ENCODE measurements at regions not wholly inside any gene's neighbourhood (a gene's known extent, or its start where the extent isn't known, plus 50 kb on each side); places are given as distances from the start of the nearest gene placed in this dataset.

GRCh38 chr4:157667836-157668235 lies 447.3 kb downstream of the GRIA2 start:
- Histone ChIP-seq H3K27me3 (ENCODE audit: control insufficient read depth, low read length) (no peaks in the 10 kb centered on the region), H3K9me3 (ENCODE audit: control insufficient read depth, insufficient read depth, low read length) (no peaks in the 10 kb centered on the region), H3K4me3 (ENCODE audit: low read length) (no peak overlapping the region), H3K36me3 (ENCODE audit: control insufficient read depth, low read length) (no peaks in the 10 kb centered on the region), H3F3A (ENCODE audit: control insufficient read depth, insufficient read depth) (no peaks in the 10 kb centered on the region), H3K4me2 (ENCODE audit: low read length) (no peak overlapping the region), H3K79me2 (ENCODE audit: control insufficient read depth, low read length) (no peaks in the 10 kb centered on the region), H3K27ac (ENCODE audit: low read depth, low read length) (no peak overlapping the region), H3K9me2 (replicated peaks; ENCODE audit: control insufficient read depth, low read length) (no peaks in the 10 kb centered on the region), H4K20me1 (ENCODE audit: control insufficient read depth, insufficient read depth, low read depth, low read length) (no peaks in the 10 kb centered on the region), H3K4me1 (ENCODE audit: control insufficient read depth, low read length) (no peaks in the 10 kb centered on the region)
- no peak for TF ChIP-seq CTCF (IDR thresholded peaks at IDR 0.05; ENCODE audit: low read depth, low read length, poor library complexity, severe bottlenecking)
- no peak for TF ChIP-seq EZH2phosphoT487 (IDR thresholded peaks at IDR 0.05; ENCODE audit: borderline replicate concordance, low read length)

DNA sequence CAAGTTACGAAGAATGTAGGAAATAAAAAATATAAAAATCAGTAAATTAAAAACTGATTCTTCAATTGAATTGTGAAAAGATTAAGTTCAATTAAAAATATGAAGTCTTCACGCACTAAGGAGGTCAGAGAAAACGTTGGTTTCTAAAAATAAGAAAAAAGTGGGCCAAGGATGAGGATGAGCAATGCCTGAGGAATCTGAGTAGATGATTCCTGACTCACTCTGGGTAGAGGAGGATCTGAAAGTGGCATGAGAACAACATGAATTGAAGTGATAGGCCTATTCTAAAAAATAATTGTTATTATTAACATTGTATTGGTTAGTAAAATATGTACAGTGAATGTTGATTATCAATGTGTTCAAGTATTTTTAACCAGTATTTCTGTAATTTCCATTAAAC lies 444.2 kb downstream of the GRIA2 start:
- Histone ChIP-seq H3K27me3 (ENCODE audit: control insufficient read depth, low read length) (no peaks in the 10 kb centered on the region), H3K27ac (ENCODE audit: low read depth, low read length) (no peak overlapping the region), H3K4me3 (ENCODE audit: low read length) (no peak overlapping the region), H3K36me3 (ENCODE audit: control insufficient read depth, low read length) (no peaks in the 10 kb centered on the region), H3K9me2 (replicated peaks; ENCODE audit: control insufficient read depth, low read length) (no peaks in the 10 kb centered on the region), H3K4me1 (ENCODE audit: control insufficient read depth, low read length) (no peaks in the 10 kb centered on the region), H3K79me2 (ENCODE audit: control insufficient read depth, low read length) (no peaks in the 10 kb centered on the region), H4K20me1 (ENCODE audit: control insufficient read depth, insufficient read depth, low read depth, low read length) (no peaks in the 10 kb centered on the region), H3K4me2 (ENCODE audit: low read length) (no peak overlapping the region), H3K9me3 (ENCODE audit: control insufficient read depth, insufficient read depth, low read length) (no peaks in the 10 kb centered on the region), H3F3A (ENCODE audit: control insufficient read depth, insufficient read depth) (no peaks in the 10 kb centered on the region)
- TF ChIP-seq CTCF (IDR thresholded peaks at IDR 0.05; ENCODE audit: low read depth, low read length, poor library complexity, severe bottlenecking) (no peak), EZH2phosphoT487 (IDR thresholded peaks at IDR 0.05; ENCODE audit: borderline replicate concordance, low read length) (no peak)

- Histone ChIP-seq H3K36me3 (ENCODE audit: control insufficient read depth, low read length) (no peaks in the 10 kb centered on the region), H3F3A (ENCODE audit: control insufficient read depth, insufficient read depth) (no peaks in the 10 kb centered on the region), H3K79me2 (ENCODE audit: control insufficient read depth, low read length) (no peaks in the 10 kb centered on the region), H3K9me3 (ENCODE audit: control insufficient read depth, insufficient read depth, low read length) (no peaks in the 10 kb centered on the region), H3K4me3 (ENCODE audit: low read length) (no peak overlapping the region), H3K27me3 (ENCODE audit: control insufficient read depth, low read length) (no peaks in the 10 kb centered on the region), H3K4me1 (ENCODE audit: control insufficient read depth, low read length) (no peaks in the 10 kb centered on the region), H3K9me2 (replicated peaks; ENCODE audit: control insufficient read depth, low read length) (no peaks in the 10 kb centered on the region), H3K4me2 (ENCODE audit: low read length) (no peak overlapping the region), H4K20me1 (ENCODE audit: control insufficient read depth, insufficient read depth, low read depth, low read length) (no peaks in the 10 kb centered on the region), H3K27ac (ENCODE audit: low read depth, low read length) (no peak overlapping the region)
- TF ChIP-seq CTCF (IDR thresholded peaks at IDR 0.05; ENCODE audit: low read depth, low read length, poor library complexity, severe bottlenecking) (no peak), EZH2phosphoT487 (IDR thresholded peaks at IDR 0.05; ENCODE audit: borderline replicate concordance, low read length) (no peak)
Measured at GRCh38 chr4:157655096-157655809, 434.7 kb downstream of the GRIA2 start.

Measured in DOHH2 (cell line).